ENCODE measurements at regions not wholly inside any gene's neighbourhood (a gene's known extent, or its start where the extent isn't known, plus 50 kb on each side); places are given as distances from the start of the nearest gene placed in this dataset.

- TF ChIP-seq MAX (IDR thresholded peaks at IDR 0.05) (no peak), HNF4G (IDR thresholded peaks at IDR 0.05) (no peak), CTCF (IDR thresholded peaks at IDR 0.05; ENCODE audit: low read depth, low read length, missing input control) (no peak), ZBTB33 (IDR thresholded peaks at IDR 0.05) (no peak)
These were observed 2127.3 kb upstream of the WWC1 start for GRCh38 chr5:166163996-166164610.

Data from liver (tissue), 3 donors.